IMR-90 (cell line): ENCODE measurements at regions not wholly inside any gene's neighbourhood (a gene's known extent, or its start where the extent isn't known, plus 50 kb on each side); places are given as distances from the start of the nearest gene placed in this dataset.

Experiments
- ATAC-seq: fragments of 200-7000 bp; cut with Tn5 transposase; 2 replicates; pipeline ENCODE4 v1.9.1; 2020; ENCODE audit warnings: low read depth, mild to moderate bottlenecking, moderate library complexity
- BruUV-seq: library from RNA; stranded (reverse); fragments of 400-500 nt; replicated peaks from 2 replicates; lab custom pipeline; 2021; lab: Mats Ljungman, UMichigan
- CTCF ChIA-PET: fragments of 300-600 bp; formaldehyde crosslinking; extraction: SDS; loops from one replicate; lab custom pipeline; 2021; ENCODE audit warnings: antibody characterized with exemption; lab: Yijun Ruan, JAX
- POLR2A ChIA-PET: fragments of 300-600 bp; sonication (Branson Sonifier 250); formaldehyde crosslinking; loops from one replicate; lab custom pipeline; 2022; ENCODE audit warnings: antibody characterized with exemption; ENCODE audit not compliant: unreplicated experiment; lab: Charles Lee
- DNase-seq: peaks from one replicate; pipeline ENCODE4 v3.0.0; 2013
- H2AFZ ChIP-seq: replicated peaks from 2 replicates; pipeline ENCODE3; 2013; ENCODE audit warnings: low read length, mild to moderate bottlenecking; ENCODE audit not compliant: poor library complexity
- H2AK5ac ChIP-seq: 2 replicates; pipeline ENCODE4 v1.6.1; 2013; ENCODE audit warnings: low read depth, low read length, inconsistent platforms
- H2AK9ac ChIP-seq: replicated peaks from 2 replicates; pipeline ENCODE3; 2013; ENCODE audit warnings: mild to moderate bottlenecking, low read depth, low read length, moderate library complexity; ENCODE audit not compliant: poor library complexity
- H2BK120ac ChIP-seq: 2 replicates; pipeline ENCODE4 v1.6.1; 2013; ENCODE audit warnings: low read depth, low read length, inconsistent platforms
- H2BK15ac ChIP-seq: 3 replicates; pipeline ENCODE4 v1.6.1; 2013; ENCODE audit warnings: low read depth, low read length, inconsistent platforms
- H2BK20ac ChIP-seq: 2 replicates; pipeline ENCODE4 v1.6.1; 2013; ENCODE audit warnings: low read depth, mild to moderate bottlenecking, inconsistent platforms, low read length, moderate library complexity
- H2BK5ac ChIP-seq: 2 replicates; pipeline ENCODE4 v1.6.1; 2013; ENCODE audit warnings: mild to moderate bottlenecking, low read depth, low read length, inconsistent platforms; ENCODE audit not compliant: poor library complexity, severe bottlenecking
- H3K14ac ChIP-seq: replicated peaks from 2 replicates; pipeline ENCODE4 v1.6.1; 2013; ENCODE audit warnings: low read depth, low read length, inconsistent platforms
- H3K18ac ChIP-seq: 2 replicates; pipeline ENCODE4 v1.6.1; 2013; ENCODE audit warnings: low read depth, low read length, control low read depth
- H3K23ac ChIP-seq: 2 replicates; pipeline ENCODE4 v1.6.1; 2013; ENCODE audit warnings: low read depth, low read length, inconsistent platforms
- H3K27ac ChIP-seq: 2 replicates; pipeline ENCODE4 v1.5.1; 2013; ENCODE audit warnings: mild to moderate bottlenecking, control low read depth, low read length; ENCODE audit not compliant: insufficient read depth
- H3K27me3 ChIP-seq: 2 replicates; pipeline ENCODE4 v1.6.1; 2013; ENCODE audit warnings: low read length; ENCODE audit not compliant: control insufficient read depth, insufficient read depth
- H3K36me3 ChIP-seq: 2 replicates; pipeline ENCODE4 v1.6.1; 2013; ENCODE audit warnings: low read length, mixed read lengths; ENCODE audit not compliant: control insufficient read depth, insufficient read depth
- H3K4ac ChIP-seq: 2 replicates; pipeline ENCODE4 v1.6.1; 2013; ENCODE audit warnings: low read depth, low read length, inconsistent platforms
- H3K4me1 ChIP-seq: 2 replicates; pipeline ENCODE4 v1.6.1; 2013; ENCODE audit warnings: low read length, mixed read lengths; ENCODE audit not compliant: control insufficient read depth, insufficient read depth
- H3K4me2 ChIP-seq: 2 replicates; pipeline ENCODE4 v1.6.1; 2013; ENCODE audit warnings: low read depth, mild to moderate bottlenecking, control low read depth, low read length, moderate library complexity
- H3K4me3 ChIP-seq: 2 replicates; pipeline ENCODE4 v1.5.1; 2013; ENCODE audit warnings: low read depth, mild to moderate bottlenecking, control low read depth, low read length, moderate library complexity; ENCODE audit not compliant: insufficient read depth
- H3K56ac ChIP-seq: 2 replicates; pipeline ENCODE4 v1.6.1; 2013; ENCODE audit warnings: low read length, inconsistent platforms; ENCODE audit not compliant: insufficient read depth; ENCODE audit errors: extremely low read depth
- H3K79me1 ChIP-seq, 2 experiments: 2 replicates each; pipeline ENCODE4 v1.6.1; 2013; ENCODE audit warnings: low read length in 2 of 2, inconsistent platforms in 1 of 2, low read depth in 1 of 2
- H3K9ac ChIP-seq: 2 replicates; pipeline ENCODE4 v1.6.1; 2013; ENCODE audit warnings: low read depth, low read length, control low read depth
- H3K9me1 ChIP-seq: 2 replicates; pipeline ENCODE4 v1.6.1; 2013; ENCODE audit warnings: low read length, inconsistent platforms; ENCODE audit not compliant: insufficient read depth
- H3K9me3 ChIP-seq: 2 replicates; pipeline ENCODE4 v1.6.1; 2013; ENCODE audit warnings: low read length; ENCODE audit not compliant: control insufficient read depth, insufficient read depth
- H4K20me1 ChIP-seq: 2 replicates; pipeline ENCODE4 v1.6.1; 2013; ENCODE audit warnings: low read length, inconsistent platforms; ENCODE audit not compliant: insufficient read depth
- H4K5ac ChIP-seq: 2 replicates; pipeline ENCODE4 v1.6.1; 2013; ENCODE audit warnings: mild to moderate bottlenecking, low read depth, low read length, control low read depth
- H4K8ac ChIP-seq, 2 experiments: 2 replicates each; pipeline ENCODE4 v1.6.1; 2013; ENCODE audit warnings: low read depth in 2 of 2, low read length in 2 of 2, control low read depth in 1 of 2, inconsistent platforms in 1 of 2
- H4K91ac ChIP-seq: 2 replicates; pipeline ENCODE4 v1.6.1; 2013; ENCODE audit warnings: low read depth, low read length, inconsistent platforms; ENCODE audit not compliant: insufficient read depth
- BHLHE40 ChIP-seq: fragments of 150-350 bp; IDR thresholded peaks from 2 replicates; pipeline ENCODE4 v1.6.1; 2016; ENCODE audit warnings: mild to moderate bottlenecking, low read depth, low read length
- CEBPB ChIP-seq: IDR thresholded peaks from 2 replicates; pipeline ENCODE4 v1.6.1; 2012; ENCODE audit warnings: low read depth, low read length, improper control_type of control experiment
- WGBS, 2 experiments: methylation state at CpG; one replicate each; pipeline versions ENCODE4 v1.1.5 to v1.1.7; 2013; ENCODE audit warnings: missing lambda C conversion rate in 2 of 2; ENCODE audit not compliant: insufficient read length in 1 of 2; ENCODE audit errors: extremely low coverage in 2 of 2; 5-methylcytosine and 5-hydroxymethylcytosine counted together
- dilution Hi-C: fragments of 300-500 bp; cut with HindIII; formaldehyde crosslinking; loops from one replicate; pipeline ENCODE4 v1.14.3; 2018; ENCODE audit warnings: low sequenced_read_pairs; ENCODE audit not compliant: unreplicated experiment
- in situ Hi-C: fragments of 300-500 bp; cut with MboI; formaldehyde crosslinking; loops from 3 replicates; pipeline ENCODE4 v1.14.3; 2019; ENCODE audit warnings: low sequenced_read_pairs, inconsistent platforms, mixed read lengths
- intact Hi-C: fragments of 100-400 bp; cut with micrococcal nuclease; formaldehyde crosslinking; loops from 2 replicates; pipeline ENCODE4 v1.10.0; 2022
- TF ChIP-seq, protein P1 (sequence below): fragments of 150-350 bp; IDR thresholded peaks from 2 replicates; pipeline ENCODE4 v1.6.1; 2017; ENCODE audit warnings: mild to moderate bottlenecking, antibody characterized with exemption, low read length, low read depth

DNA sequence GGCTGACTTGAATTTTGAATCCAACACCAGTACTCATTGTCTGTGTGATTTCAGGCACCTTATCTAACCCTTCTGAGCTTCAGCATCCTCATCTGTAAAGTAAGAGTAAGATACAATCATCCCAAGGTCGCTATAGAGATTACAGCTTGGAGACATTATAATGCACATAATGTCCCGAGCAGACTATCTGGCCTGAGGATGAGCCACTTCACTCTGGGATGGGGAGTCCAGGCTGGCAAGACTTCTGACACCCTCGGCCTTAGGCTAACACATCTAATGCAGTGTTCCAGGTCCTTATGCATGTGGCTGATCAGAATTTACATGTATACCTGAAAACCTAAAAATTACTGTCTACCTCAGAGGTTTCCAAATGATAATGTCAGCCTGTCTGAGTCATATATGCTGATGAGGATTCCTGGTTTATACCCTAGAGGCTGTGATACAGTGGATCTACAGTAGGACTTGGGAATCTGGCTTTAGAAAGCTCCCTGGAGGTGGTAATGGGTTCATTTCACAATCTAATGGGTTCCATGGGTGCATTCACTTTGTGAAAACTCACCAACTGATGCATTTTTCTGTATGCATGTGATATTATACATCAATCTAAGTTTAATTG is 229.0 kb upstream of the SLCO3A1 start:
- DNase-seq (no peak), ATAC-seq (no peak)
- Histone ChIP-seq H3K79me1 (no peaks in the 10 kb centered on the region), H2BK20ac (no peak overlapping the region), H2BK120ac (no peak overlapping the region), H2AFZ (no peak overlapping the region), H3K4me3 (no peak overlapping the region), H3K36me3 (no peaks in the 10 kb centered on the region), H3K18ac (no peak overlapping the region), H3K23ac (no peak overlapping the region), H3K4ac (no peak overlapping the region), H3K27me3 (no peaks in the 10 kb centered on the region; the same call in 1 of the 2 replicates), H4K8ac (no peak overlapping the region), H3K4me2 (no peak overlapping the region), H2BK15ac (no peak overlapping the region), H3K14ac (no peak overlapping the region), H4K20me1 (no peaks in the 10 kb centered on the region), H4K91ac (no peak overlapping the region), H3K4me1 (no peaks in the 10 kb centered on the region; the same call in 1 of the 2 replicates), H3K27ac (no peak overlapping the region), H2BK5ac (no peak overlapping the region), H3K9me3 (no peaks in the 10 kb centered on the region), H3K9ac (no peak overlapping the region), H2AK5ac (no peak overlapping the region), H2AK9ac (no peak overlapping the region), H3K56ac (no peak overlapping the region), H3K9me1 (no peaks in the 10 kb centered on the region), H4K5ac (no peak overlapping the region)
- no TSS peak for BruUV-seq
- no CpG with 5 or more reads among the region's 3 CpGs for WGBS, 2 experiments
- POLR2A ChIA-PET: no interaction called here
- in situ Hi-C loops: no loop called here
- no peak for TF ChIP-seq BHLHE40
- TF ChIP-seq CEBPB: no peak
- TF ChIP-seq, protein P1, sequence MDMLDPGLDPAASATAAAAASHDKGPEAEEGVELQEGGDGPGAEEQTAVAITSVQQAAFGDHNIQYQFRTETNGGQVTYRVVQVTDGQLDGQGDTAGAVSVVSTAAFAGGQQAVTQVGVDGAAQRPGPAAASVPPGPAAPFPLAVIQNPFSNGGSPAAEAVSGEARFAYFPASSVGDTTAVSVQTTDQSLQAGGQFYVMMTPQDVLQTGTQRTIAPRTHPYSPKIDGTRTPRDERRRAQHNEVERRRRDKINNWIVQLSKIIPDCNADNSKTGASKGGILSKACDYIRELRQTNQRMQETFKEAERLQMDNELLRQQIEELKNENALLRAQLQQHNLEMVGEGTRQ: no peak
- CTCF ChIA-PET: no interaction called here
- dilution Hi-C loops: no loop called here
- intact Hi-C loops: no loop called here
